ENCODE measurements at regions not wholly inside any gene's neighbourhood (a gene's known extent, or its start where the extent isn't known, plus 50 kb on each side); places are given as distances from the start of the nearest gene placed in this dataset.

- TF ChIP-seq POLR2A (IDR thresholded peaks at IDR 0.05; ENCODE audit: low read length) = no peak
- no peak for TF ChIP-seq GATA1 (IDR thresholded peaks at IDR 0.05; ENCODE audit: low read depth, low read length)
Measured at GRCh38 chr2:157046396-157046795, 211.1 kb upstream of the GALNT5 start.

All from erythroblast (primary cell).